Lung microvascular endothelial cell (primary cell): ENCODE measurements at regions not wholly inside any gene's neighbourhood (a gene's known extent, or its start where the extent isn't known, plus 50 kb on each side); places are given as distances from the start of the nearest gene placed in this dataset.

Source experiments
- DNase-seq, 2 donors: peaks; one replicate each; pipeline versions ENCODE4 v3.0.0 to v3.0.0-alpha.2; 2010; ENCODE audit warnings: low read depth in 2 of 2

- no peak for DNase-seq
These were observed 60.0 kb downstream of the NRN1 start for GRCh38 chr6:5946701-5947100.

- no peak for DNase-seq
These were observed 60.5 kb downstream of the NRN1 start for GRCh38 chr6:5946181-5946580.

GRCh38 chr6:5943591-5943990 is 63.1 kb downstream of the NRN1 start:
- no peak for DNase-seq

GRCh38 chr6:5942591-5942990 is 64.1 kb downstream of the NRN1 start:
- no peak for DNase-seq

GRCh38 chr6:5941188-5941587 is 65.5 kb downstream of the NRN1 start:
- no peak for DNase-seq

- no peak for DNase-seq
These were observed 67.8 kb downstream of the NRN1 start for GRCh38 chr6:5938934-5939333.

GRCh38 chr6:5937936-5938706 is 68.6 kb downstream of the NRN1 start:
- no peak for DNase-seq

- DNase-seq: no peak
These were observed 69.4 kb downstream of the NRN1 start for GRCh38 chr6:5937169-5937909.

- DNase-seq: no peak
These were observed 70.1 kb downstream of the NRN1 start for GRCh38 chr6:5936631-5937030.

- no peak for DNase-seq
These were observed 70.6 kb downstream of the NRN1 start for GRCh38 chr6:5936140-5936539.

GRCh38 chr6:5930968-5931367 is 75.8 kb downstream of the NRN1 start:
- no peak for DNase-seq

GRCh38 chr6:5930143-5930770 is 76.5 kb downstream of the NRN1 start:
- no peak for DNase-seq

- no peak for DNase-seq
These were observed 82.9 kb downstream of the NRN1 start for GRCh38 chr6:5923840-5924239.

GRCh38 chr6:5922230-5922629 is 84.5 kb downstream of the NRN1 start:
- DNase-seq: no peak

GRCh38 chr6:5909721-5910120 is 97.0 kb downstream of the NRN1 start:
- DNase-seq: no peak

- no peak for DNase-seq
These were observed 99.9 kb downstream of the NRN1 start for GRCh38 chr6:5906842-5907241.

- DNase-seq: no peak
These were observed 100.4 kb downstream of the NRN1 start for GRCh38 chr6:5906340-5906670.

- peak in 1 of 2 donors; percentile 73 for DNase-seq
These were observed 101.0 kb downstream of the NRN1 start for GRCh38 chr6:5905431-5906339.

- DNase-seq: no peak
These were observed 102.2 kb downstream of the NRN1 start for GRCh38 chr6:5904532-5904931.

- no peak for DNase-seq
These were observed 107.3 kb downstream of the NRN1 start for GRCh38 chr6:5899216-5900045.

- DNase-seq: no peak
These were observed 108.2 kb downstream of the NRN1 start for GRCh38 chr6:5898563-5898962.
